LHCN-M2 (cell line): ENCODE measurements at regions not wholly inside any gene's neighbourhood (a gene's known extent, or its start where the extent isn't known, plus 50 kb on each side); places are given as distances from the start of the nearest gene placed in this dataset.
"Not testable (repeated sequence)": the region's sequence is repeated elsewhere in the genome, so short reads cannot be mapped to it uniquely, and the experiment has no call there.

Experiments used
- DNase-seq: peaks from one replicate; pipeline ENCODE4 v3.0.0-alpha.2; 2012; ENCODE audit warnings: low read depth

GRCh38 chr17:74133740-74134139 lies 69.7 kb upstream of the RPL38 start:
- no peak for DNase-seq

DNA sequence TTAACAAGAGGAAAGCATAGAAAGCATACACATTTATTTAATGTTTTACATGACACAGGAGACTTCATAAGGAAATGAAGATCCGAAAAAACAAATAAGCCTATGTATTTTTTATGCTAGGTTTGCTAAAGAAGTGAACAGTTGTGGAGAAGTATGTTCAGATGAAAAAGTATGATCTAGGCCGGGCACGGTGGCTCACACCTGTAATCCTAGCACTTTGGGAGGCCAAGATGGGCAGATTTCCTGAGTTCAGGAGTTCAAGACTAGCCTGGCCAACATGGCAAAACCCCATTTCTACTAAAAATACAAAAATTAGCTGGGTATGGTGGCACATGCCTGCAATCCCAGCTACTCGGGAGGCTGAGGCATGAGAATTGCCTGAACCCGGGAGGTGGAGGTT lies 69.2 kb upstream of the RPL38 start:
- DNase-seq: not testable (repeated sequence)

DNA sequence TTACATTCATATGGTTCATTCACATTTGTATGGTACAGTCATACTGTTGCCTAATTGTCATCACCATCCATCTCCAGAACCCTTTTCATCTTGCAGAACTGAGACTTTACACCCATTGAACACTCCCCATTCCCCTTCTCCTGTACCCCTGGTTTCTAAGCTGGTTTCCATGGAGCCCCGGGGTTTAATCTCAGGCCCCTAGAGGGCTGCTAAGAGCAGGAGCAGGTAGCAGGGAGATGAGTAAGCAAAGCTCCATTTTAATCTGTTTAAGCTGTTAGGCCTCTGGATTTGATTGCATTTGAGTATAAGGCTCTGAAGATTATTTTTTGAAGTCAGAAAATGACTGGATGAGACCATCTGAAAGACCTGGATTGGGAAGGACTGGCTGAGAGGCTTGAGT lies 68.5 kb upstream of the RPL38 start:
- no peak for DNase-seq

GRCh38 chr17:74135391-74136167 lies 67.9 kb upstream of the RPL38 start:
- DNase-seq: no peak

- DNase-seq: no peak
Measured at GRCh38 chr17:74137416-74137815, 66.1 kb upstream of the RPL38 start.

DNA sequence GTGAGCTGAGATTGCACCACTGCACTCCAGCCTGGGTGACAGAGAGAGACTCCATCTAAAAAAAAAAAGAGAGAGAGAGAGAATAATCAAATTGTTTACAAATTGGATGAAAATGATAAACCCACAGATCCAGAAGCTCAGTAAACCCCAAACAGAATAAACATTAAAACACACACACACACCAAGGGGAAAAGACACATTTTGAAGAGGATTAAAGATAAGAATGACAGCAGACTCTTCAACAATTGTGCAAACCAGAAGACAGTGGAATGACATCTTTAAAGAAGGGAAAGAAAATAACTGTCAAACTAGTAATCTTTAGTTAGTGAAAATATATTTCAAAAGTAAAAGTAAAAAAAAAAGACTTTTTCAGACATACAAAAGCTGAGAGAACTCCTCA lies 64.4 kb upstream of the RPL38 start:
- no peak for DNase-seq

- no peak for DNase-seq
Measured at GRCh38 chr17:74140282-74140681, 63.2 kb upstream of the RPL38 start.

- DNase-seq: no peak
Measured at GRCh38 chr17:74141612-74142011, 61.9 kb upstream of the RPL38 start.

DNA sequence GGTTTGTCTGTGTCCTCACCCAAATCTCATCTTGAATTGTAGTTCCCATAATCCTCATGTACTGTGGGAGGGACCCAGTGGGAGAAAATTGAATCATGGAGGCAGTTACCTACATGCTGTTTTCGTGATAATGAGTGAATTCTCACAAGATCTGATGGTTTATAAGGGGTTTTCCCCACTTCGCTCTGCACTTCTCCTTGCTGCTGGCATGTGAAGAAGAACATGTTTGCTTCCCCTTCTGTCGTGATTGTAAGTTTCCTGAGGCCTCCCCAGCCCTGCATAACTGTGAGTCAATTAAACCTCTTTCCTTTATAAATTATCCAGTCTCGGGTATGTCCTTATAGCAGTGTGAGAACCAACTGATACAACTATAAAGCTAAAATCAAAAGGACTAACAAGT lies 60.2 kb upstream of the RPL38 start:
- DNase-seq: not testable (repeated sequence)

DNA sequence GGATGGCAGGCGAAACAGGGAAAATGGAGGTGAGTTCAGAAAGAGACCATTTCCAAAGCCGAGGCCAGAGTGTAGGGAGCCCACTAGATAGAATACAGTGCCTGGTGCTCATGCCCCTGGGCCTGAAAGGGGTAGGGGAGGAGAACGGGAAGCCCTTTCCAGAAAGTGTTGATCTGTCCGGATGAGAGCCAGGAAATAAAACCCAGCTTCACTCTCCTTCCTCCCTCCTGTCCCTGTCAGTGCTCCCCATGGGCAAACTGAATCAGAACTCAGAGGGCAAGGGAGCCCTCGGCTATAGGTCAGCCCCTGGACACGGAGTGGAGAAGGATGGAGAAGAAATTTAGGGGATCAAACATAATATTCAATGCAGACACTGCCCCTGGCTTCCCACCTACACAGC lies 57.7 kb upstream of the RPL38 start:
- no peak for DNase-seq

DNA sequence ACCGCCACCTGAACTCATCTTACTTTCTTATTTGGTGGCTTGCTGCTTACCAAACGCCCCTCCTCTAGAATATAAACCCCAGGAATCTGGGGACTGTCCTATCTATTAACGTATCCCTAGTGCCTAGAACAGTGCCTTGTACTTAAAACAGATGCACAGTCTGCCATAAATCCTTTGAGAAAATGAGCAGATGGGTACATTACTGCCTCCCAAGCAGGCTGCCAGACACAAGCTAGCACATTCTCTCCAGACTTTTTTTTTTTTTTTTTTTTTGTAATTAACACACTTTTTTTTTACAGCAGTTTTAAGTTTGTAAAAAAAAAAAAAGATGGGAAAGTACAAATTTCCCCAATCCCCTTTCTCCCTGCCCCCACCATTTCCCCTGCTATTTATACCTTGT lies 57.3 kb upstream of the RPL38 start:
- no peak for DNase-seq

GRCh38 chr17:74147056-74147835 lies 56.2 kb upstream of the RPL38 start:
- no peak for DNase-seq

GRCh38 chr17:74147966-74148365 lies 55.5 kb upstream of the RPL38 start:
- no peak for DNase-seq

- DNase-seq: no peak
Measured at GRCh38 chr17:74148446-74148845, 55.0 kb upstream of the RPL38 start.

GRCh38 chr17:74148901-74149596 lies 54.4 kb upstream of the RPL38 start:
- no peak for DNase-seq

GRCh38 chr17:74149597-74150427 lies 53.7 kb upstream of the RPL38 start:
- no peak for DNase-seq

DNA sequence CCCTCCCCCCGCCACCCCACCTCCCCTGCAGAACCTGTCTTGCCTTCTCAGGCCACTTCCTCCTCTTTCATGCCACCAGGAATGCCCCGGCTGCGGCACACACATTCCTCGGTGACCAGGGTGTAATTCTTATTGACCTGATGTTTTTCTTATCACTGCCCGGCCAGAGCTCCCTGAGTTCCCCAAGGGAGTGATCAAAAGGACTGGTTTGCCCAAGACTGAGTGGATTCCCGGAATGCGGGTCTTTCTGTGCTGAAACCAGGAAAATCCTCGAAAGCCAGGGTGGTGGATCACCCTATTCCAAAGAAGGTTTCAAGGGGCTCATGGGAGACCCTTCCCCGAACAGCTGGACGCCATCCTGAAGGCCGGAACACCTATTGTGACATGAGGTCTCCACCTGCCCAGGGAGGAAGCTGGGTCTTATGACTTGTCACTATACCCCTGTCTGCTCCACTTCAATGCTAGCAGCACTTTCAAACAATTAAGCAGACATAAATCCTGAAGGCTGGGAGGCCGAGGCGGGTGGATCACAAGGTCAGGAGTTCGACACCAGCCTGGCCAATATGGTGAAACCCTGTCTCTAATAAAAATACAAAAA lies 53.0 kb upstream of the RPL38 start:
- no peak for DNase-seq

DNA sequence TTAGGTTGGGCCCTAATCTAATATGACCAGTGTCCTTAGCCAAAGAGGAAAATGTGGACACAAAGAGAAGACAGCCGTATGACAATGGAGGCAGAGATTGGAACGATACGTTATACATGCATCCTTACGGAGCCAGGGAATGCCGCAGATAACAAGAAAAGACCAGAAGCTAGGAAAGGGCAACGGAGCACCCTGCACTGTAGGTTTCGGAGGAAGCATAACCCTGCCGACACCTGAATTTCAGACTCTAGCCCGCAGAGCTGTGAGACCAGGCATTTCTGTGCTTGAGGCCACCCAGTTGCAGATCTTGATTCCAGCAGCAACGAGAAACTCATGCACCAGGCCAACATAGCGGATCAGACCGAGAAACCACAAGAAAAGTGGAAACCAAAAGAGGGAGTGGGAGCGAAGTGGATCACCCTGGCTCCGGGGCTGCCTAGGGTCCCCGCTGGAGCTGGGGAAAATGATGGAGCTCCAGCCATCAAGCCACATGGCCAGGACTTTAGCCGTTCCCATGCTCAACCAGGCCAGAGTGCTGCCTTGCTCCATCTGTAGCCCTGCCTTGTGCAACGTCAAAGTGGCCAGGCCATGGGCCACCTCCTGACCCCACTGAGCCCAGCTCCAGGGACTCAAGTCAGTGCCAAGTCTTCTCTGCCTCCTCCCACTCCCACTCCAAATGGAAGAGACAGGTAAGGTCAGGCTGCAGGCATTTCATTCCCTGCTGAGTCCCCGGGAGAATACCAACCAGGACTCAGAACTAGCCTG lies 51.7 kb upstream of the RPL38 start:
- no peak for DNase-seq

GRCh38 chr17:74152591-74153455 lies 50.7 kb upstream of the RPL38 start:
- no peak for DNase-seq

- DNase-seq: no peak
Measured at GRCh38 chr17:74153456-74153810, 50.0 kb upstream of the RPL38 start.
